A549 (cell line): ENCODE measurements at regions not wholly inside any gene's neighbourhood (a gene's known extent, or its start where the extent isn't known, plus 50 kb on each side); places are given as distances from the start of the nearest gene placed in this dataset.

Experiments used
- CBX8 ChIP-seq: fragments of 200-600 bp; sonication (generic); IDR thresholded peaks from 2 replicates; pipeline ENCODE4 v1.6.1; 2016
- CEBPB ChIP-seq, 2 experiments: fragments of >200 bp in 1 of 2; sonication (Bioruptor Twin) in 1 of 2; formaldehyde crosslinking in 1 of 2; IDR thresholded peaks; 2 replicates each; pipeline ENCODE4 v1.6.1; 2012 to 2016
- CHD2 ChIP-seq: fragments of 150-350 bp; IDR thresholded peaks from 2 replicates; pipeline ENCODE4 v1.6.1; 2014; ENCODE audit warnings: low read length; ENCODE audit not compliant: partially characterized antibody
- CTCF ChIP-seq: fragments of >200 bp; sonication (Bioruptor Twin); formaldehyde crosslinking; IDR thresholded peaks from 3 replicates; pipeline ENCODE4 v1.5.1; 2016
- MAX ChIP-seq: IDR thresholded peaks from 2 replicates; pipeline ENCODE4 v1.6.1; 2012
- POLR2AphosphoS2 ChIP-seq: conservative IDR thresholded peaks from 2 replicates; pipeline ENCODE4 v1.6.1; 2012; ENCODE audit warnings: low read length, improper control_type of control experiment, inconsistent platforms
- RAD21 ChIP-seq, 2 experiments: fragments of >200 bp in 1 of 2; sonication (Bioruptor Twin) in 1 of 2; formaldehyde crosslinking in 1 of 2; IDR thresholded peaks in 1 of 2; conservative IDR thresholded peaks in 1 of 2; 2 replicates in 1 of 2; 3 replicates in 1 of 2; pipeline ENCODE4 v1.6.1; 2012 to 2018; ENCODE audit warnings: inconsistent platforms in 1 of 2
- RNF2 ChIP-seq: fragments of 200-600 bp; sonication (generic); IDR thresholded peaks from 2 replicates; pipeline ENCODE4 v1.6.1; 2016; ENCODE audit warnings: low read depth, mild to moderate bottlenecking, antibody characterized with exemption, moderate library complexity, borderline replicate concordance
- ZSCAN20 ChIP-seq: fragments of 250-450 bp; sonication (Bioruptor Pico); IDR thresholded peaks from 2 replicates; pipeline ENCODE4 v1.8.0; 2022; ENCODE audit warnings: mild to moderate bottlenecking, moderate library complexity

GRCh38 chr16:74107795-74108610, 188.6 kb upstream of the PSMD7 start:
- TF ChIP-seq CBX8 = no peak
- peak; percentile 60 for TF ChIP-seq CTCF
- TF ChIP-seq CEBPB (IDR thresholded peaks at IDR 0.05) = no peak
- no peak for TF ChIP-seq MAX
- no peak for TF ChIP-seq CHD2
- TF ChIP-seq RAD21 (conservative IDR thresholded peaks at IDR 0.05 in 1 of 2, IDR thresholded peaks at IDR 0.05 in 1 of 2) = peak; percentile 40 to 68; a peak in 4 of 5 replicates
- TF ChIP-seq POLR2AphosphoS2 = no peak
- TF ChIP-seq RNF2 = no peak
- no peak for TF ChIP-seq ZSCAN20 (CRISPR knock-in tag)
